Body of pancreas (tissue), 4 donors: ENCODE measurements at regions not wholly inside any gene's neighbourhood (a gene's known extent, or its start where the extent isn't known, plus 50 kb on each side); places are given as distances from the start of the nearest gene placed in this dataset.
"Not testable (repeated sequence)": the region's sequence is repeated elsewhere in the genome, so short reads cannot be mapped to it uniquely, and the experiment has no call there.

Source experiments
- ATAC-seq: fragments of 150-250 bp; one replicate; pipeline ENCODE4 v1.9.1; 2016
- DNase-seq, 4 donors: peaks; one replicate each; pipeline ENCODE4 v3.0.0-alpha.2; 2019
- H3K27ac ChIP-seq, 4 donors: fragments of 200-600 bp; sonication (generic); 1 replicate in 3 of 4; 2 replicates in 1 of 4; pipeline versions ENCODE4 v1.5.1 to v1.6.1; 2016 to 2019; ENCODE audit warnings: mild to moderate bottlenecking in 1 of 4, mixed read lengths in 1 of 4, moderate library complexity in 1 of 4
- H3K27me3 ChIP-seq, 2 donors: fragments of 200-600 bp; sonication (generic); one replicate each; pipeline ENCODE4 v1.6.0; 2016; ENCODE audit warnings: mild to moderate bottlenecking in 1 of 2
- H3K36me3 ChIP-seq, 2 donors: fragments of 200-600 bp; sonication (generic); replicated peaks in 1 of 2; 2 replicates each; pipeline ENCODE4 v1.5.1; 2016; ENCODE audit warnings: low read depth in 2 of 2; ENCODE audit not compliant: insufficient read depth in 1 of 2
- H3K4me1 ChIP-seq: fragments of 200-600 bp; sonication (generic); one replicate; pipeline ENCODE4 v1.6.0; 2016
- H3K4me3 ChIP-seq, 2 donors: fragments of 200-600 bp; sonication (generic); 1 replicate in 1 of 2; 2 replicates in 1 of 2; pipeline ENCODE4 v1.5.1; 2016 to 2019
- H3K9me3 ChIP-seq, 3 donors: fragments of 200-600 bp; sonication (generic); 1 replicate in 2 of 3; 2 replicates in 1 of 3; pipeline ENCODE4 v1.5.1; 2016
- POLR2A ChIP-seq, 3 donors: fragments of 450-650 bp; IDR thresholded peaks; one replicate each; pipeline ENCODE4 v1.6.1; 2016; ENCODE audit warnings: antibody characterized with exemption in 3 of 3, mild to moderate bottlenecking in 2 of 3
- WGBS, 2 donors: methylation state at CpG; one replicate each; pipeline ENCODE4 v1.1.5; 2017; 5-methylcytosine and 5-hydroxymethylcytosine counted together
- intact Hi-C: fragments of 100-400 bp; cut with DNase I; formaldehyde crosslinking; loops from one replicate; pipeline ENCODE4 v1.15.1; 2023
- TF ChIP-seq, protein P1 (sequence below), 7 experiments: fragments of 450-650 bp in 4 of 7; fragments of 200-600 bp in 3 of 7; sonication (generic) in 3 of 7; IDR thresholded peaks; one replicate each; pipeline ENCODE4 v1.5.1; 2016 to 2019; ENCODE audit warnings: antibody characterized with exemption in 7 of 7

- Histone ChIP-seq H3K27ac (no peak overlapping the region), H3K4me3 (no peak overlapping the region), H3K4me1 (no peaks in the 10 kb centered on the region), H3K36me3 (no peaks in the 10 kb centered on the region), H3K27me3 (no peaks in the 10 kb centered on the region), H3K9me3 (peaks cover 0 to 10% (median 0%) of the 10 kb centered on the region in 3 donors)
- ATAC-seq (no peak), DNase-seq (no peak)
- WGBS, 2 donors = 47 to 52% methylated on average over 10 to 12 of the region's 12 CpGs
- TF ChIP-seq POLR2A (IDR thresholded peaks at IDR 0.05) = no peak
- TF ChIP-seq, protein P1, sequence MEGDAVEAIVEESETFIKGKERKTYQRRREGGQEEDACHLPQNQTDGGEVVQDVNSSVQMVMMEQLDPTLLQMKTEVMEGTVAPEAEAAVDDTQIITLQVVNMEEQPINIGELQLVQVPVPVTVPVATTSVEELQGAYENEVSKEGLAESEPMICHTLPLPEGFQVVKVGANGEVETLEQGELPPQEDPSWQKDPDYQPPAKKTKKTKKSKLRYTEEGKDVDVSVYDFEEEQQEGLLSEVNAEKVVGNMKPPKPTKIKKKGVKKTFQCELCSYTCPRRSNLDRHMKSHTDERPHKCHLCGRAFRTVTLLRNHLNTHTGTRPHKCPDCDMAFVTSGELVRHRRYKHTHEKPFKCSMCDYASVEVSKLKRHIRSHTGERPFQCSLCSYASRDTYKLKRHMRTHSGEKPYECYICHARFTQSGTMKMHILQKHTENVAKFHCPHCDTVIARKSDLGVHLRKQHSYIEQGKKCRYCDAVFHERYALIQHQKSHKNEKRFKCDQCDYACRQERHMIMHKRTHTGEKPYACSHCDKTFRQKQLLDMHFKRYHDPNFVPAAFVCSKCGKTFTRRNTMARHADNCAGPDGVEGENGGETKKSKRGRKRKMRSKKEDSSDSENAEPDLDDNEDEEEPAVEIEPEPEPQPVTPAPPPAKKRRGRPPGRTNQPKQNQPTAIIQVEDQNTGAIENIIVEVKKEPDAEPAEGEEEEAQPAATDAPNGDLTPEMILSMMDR (IDR thresholded peaks at IDR 0.05) = no peak
- intact Hi-C loops = no loop called here
These were observed 114.0 kb downstream of the LHX2 start for GRCh38 chr9:124125651-124125977.

DNA sequence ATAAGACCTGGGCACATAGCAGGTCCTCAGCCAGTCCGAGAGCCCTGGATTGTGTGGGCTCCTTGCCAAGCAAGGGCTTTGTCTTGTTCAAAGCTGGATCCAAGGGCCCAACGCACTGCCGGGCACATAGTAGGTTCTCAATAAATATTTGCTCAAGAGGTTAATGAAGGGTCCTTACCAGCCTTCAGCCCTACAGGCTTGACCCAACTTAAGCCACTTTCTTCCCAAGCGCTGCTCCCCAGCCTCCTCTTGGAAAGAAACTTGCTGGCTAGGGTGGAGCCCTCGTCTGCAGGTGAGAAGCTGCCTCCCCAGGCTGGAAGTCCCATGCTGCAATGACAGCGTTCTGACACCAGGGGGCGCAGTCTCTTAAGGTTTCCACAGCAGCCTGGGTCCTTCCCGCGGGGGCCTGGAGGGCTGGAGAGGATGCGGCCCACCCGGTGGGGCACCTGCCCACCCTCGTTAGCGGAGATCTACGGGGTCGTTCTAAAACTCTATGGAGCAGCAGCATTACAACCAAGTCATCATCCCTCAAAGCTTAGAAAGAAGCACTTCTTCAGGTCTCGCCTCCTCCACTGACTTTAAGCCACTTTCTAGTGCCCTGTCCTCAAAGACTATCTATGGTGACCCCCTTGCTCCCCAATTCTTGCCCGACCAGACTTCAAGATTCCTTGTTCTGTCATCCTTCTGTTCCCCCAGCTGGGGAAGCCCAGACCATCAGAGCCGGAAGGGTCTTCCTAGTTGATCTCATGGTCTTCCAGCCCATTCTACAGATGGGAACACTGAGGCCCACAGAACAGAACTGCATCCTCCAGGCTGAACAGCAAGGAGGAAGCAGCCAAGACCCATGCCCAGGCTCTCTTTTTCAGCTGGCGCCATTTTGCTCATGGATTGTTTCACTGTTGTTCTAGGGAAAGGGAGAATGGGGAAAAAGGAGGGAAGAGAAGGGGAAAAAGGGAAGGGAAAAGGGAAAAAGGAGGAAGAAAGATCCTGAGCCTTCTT is 115.4 kb downstream of the LHX2 start:
- Histone ChIP-seq H3K27me3 (no peaks in the 10 kb centered on the region), H3K9me3 (peaks cover 0 to 5% (median 0%) of the 10 kb centered on the region in 3 donors), H3K27ac (no peak overlapping the region), H3K4me3 (no peak overlapping the region), H3K4me1 (no peaks in the 10 kb centered on the region), H3K36me3 (no peaks in the 10 kb centered on the region)
- no peak for TF ChIP-seq POLR2A (IDR thresholded peaks at IDR 0.05)
- TF ChIP-seq, protein P1 (IDR thresholded peaks at IDR 0.05) = peak; percentile 90 to 97 (median 93)
- ATAC-seq (peak; percentile 63), DNase-seq (peak; percentile 76 to 80 (median 78))
- intact Hi-C loops = no loop called here
- WGBS, 2 donors = 30 to 49% methylated on average over 11 to 19 of the region's 19 CpGs

GRCh38 chr9:124128568-124129166 is 117.1 kb downstream of the LHX2 start:
- Histone ChIP-seq H3K27ac (no peak overlapping the region), H3K4me3 (no peak overlapping the region), H3K4me1 (no peaks in the 10 kb centered on the region), H3K27me3 (no peaks in the 10 kb centered on the region), H3K9me3 (no peaks in the 10 kb centered on the region), H3K36me3 (no peaks in the 10 kb centered on the region)
- TF ChIP-seq POLR2A (IDR thresholded peaks at IDR 0.05) = no peak
- TF ChIP-seq, protein P1 (IDR thresholded peaks at IDR 0.05) = no peak
- no peak for DNase-seq
- ATAC-seq = no peak
- intact Hi-C loops = no loop called here
- WGBS, 2 donors = 68% methylated on average over 12 of the region's 12 CpGs

- H3K4me3 ChIP-seq = no peak overlapping the region
- DNase-seq (no peak), ATAC-seq (no peak)
- 63 to 73% methylated on average over 13 to 18 of the region's 18 CpGs for WGBS, 2 donors
- no peak for TF ChIP-seq POLR2A (IDR thresholded peaks at IDR 0.05)
- TF ChIP-seq, protein P1 (IDR thresholded peaks at IDR 0.05) = no peak
- H3K27ac ChIP-seq = no peak overlapping the region
- no peaks in the 10 kb centered on the region for H3K4me1 ChIP-seq
- no peaks in the 10 kb centered on the region for H3K27me3 ChIP-seq
- intact Hi-C loops = loop anchor here (5.0 kb wide), 1 partner anchor 192 kb away; no protein-coding TSS in a partner anchor
- no peaks in the 10 kb centered on the region for H3K36me3 ChIP-seq
- no peaks in the 10 kb centered on the region for H3K9me3 ChIP-seq
These were observed 118.9 kb downstream of the LHX2 start for GRCh38 chr9:124130277-124131075.

- intact Hi-C loops = loop anchor here (5.0 kb wide), 1 partner anchor 191 kb away; no protein-coding TSS in a partner anchor
- H3K9me3 ChIP-seq, H3K27me3 ChIP-seq, H3K4me3 ChIP-seq, H3K27ac ChIP-seq, H3K36me3 ChIP-seq, ATAC-seq, DNase-seq, H3K4me1 ChIP-seq: not testable (repeated sequence)
- WGBS, 2 donors = 82 to 87% methylated on average over 7 of the region's 7 CpGs
These were observed 120.0 kb downstream of the LHX2 start for GRCh38 chr9:124131518-124131917.
